Caco-2 (cell line): ENCODE measurements at regions not wholly inside any gene's neighbourhood (a gene's known extent, or its start where the extent isn't known, plus 50 kb on each side); places are given as distances from the start of the nearest gene placed in this dataset.

Experiments used
- BruUV-seq: library from RNA; stranded (reverse); fragments of 400-500 nt; replicated peaks from 2 replicates; lab custom pipeline; 2021; lab: Mats Ljungman, UMichigan
- CTCF ChIA-PET: fragments of 300-600 bp; sonication (Branson Sonifier 250); formaldehyde crosslinking; loops from one replicate; lab custom pipeline; 2022; ENCODE audit warnings: antibody characterized with exemption; lab: Charles Lee
- POLR2A ChIA-PET: fragments of 300-600 bp; sonication (Branson Sonifier 250); formaldehyde crosslinking; loops from one replicate; lab custom pipeline; 2022; ENCODE audit warnings: antibody characterized with exemption; lab: Charles Lee
- DNase-seq, 2 experiments: peaks; one replicate each; pipeline versions ENCODE4 v3.0.0 to v3.0.0-alpha.2; 2020 to 2022
- H3K27me3 ChIP-seq: replicated peaks from 2 replicates; pipeline ENCODE4 v1.6.0; 2011; ENCODE audit warnings: low read length; ENCODE audit not compliant: control insufficient read depth, insufficient read depth
- H3K36me3 ChIP-seq: 2 replicates; pipeline ENCODE4 v1.5.1; 2011; ENCODE audit warnings: low read length; ENCODE audit not compliant: control insufficient read depth, insufficient read depth
- H3K4me1 ChIP-seq: fragments of 250-450 bp; sonication (Bioruptor Pico); 2 replicates; pipeline ENCODE4 v1.5.1; 2020; ENCODE audit warnings: mild to moderate bottlenecking
- H3K4me3 ChIP-seq: 2 replicates; pipeline ENCODE4 v1.5.1; 2011; ENCODE audit warnings: low read depth, mild to moderate bottlenecking, control low read depth, low read length
- H3K9me3 ChIP-seq: fragments of 250-450 bp; sonication (Bioruptor Pico); 2 replicates; pipeline ENCODE4 v1.5.1; 2020; ENCODE audit warnings: mild to moderate bottlenecking, moderate library complexity
- H3K27ac Mint-ChIP-seq: one replicate; pipeline ENCODE4 v1.8.0; 2022; ENCODE audit warnings: mixed read lengths; ENCODE audit not compliant: unreplicated experiment
- H3K27me3 Mint-ChIP-seq: one replicate; pipeline ENCODE4 v1.8.0; 2022; ENCODE audit warnings: mixed read lengths; ENCODE audit not compliant: insufficient read depth, unreplicated experiment
- H3K36me3 Mint-ChIP-seq: one replicate; pipeline ENCODE4 v1.8.0; 2022; ENCODE audit warnings: mild to moderate bottlenecking, mixed read lengths; ENCODE audit not compliant: insufficient read depth, unreplicated experiment
- H3K4me1 Mint-ChIP-seq: one replicate; pipeline ENCODE4 v1.8.0; 2022; ENCODE audit warnings: low read depth, mixed read lengths; ENCODE audit not compliant: unreplicated experiment
- H3K4me3 Mint-ChIP-seq: one replicate; pipeline ENCODE4 v1.8.0; 2022; ENCODE audit warnings: mild to moderate bottlenecking, moderate library complexity, mixed read lengths; ENCODE audit not compliant: unreplicated experiment
- H3K9me3 Mint-ChIP-seq: one replicate; pipeline ENCODE4 v1.8.0; 2022; ENCODE audit warnings: mixed read lengths; ENCODE audit not compliant: unreplicated experiment
- intact Hi-C: fragments of 100-400 bp; cut with micrococcal nuclease; formaldehyde crosslinking; loops from one replicate; pipeline ENCODE4 v1.10.0; 2022; ENCODE audit not compliant: unreplicated experiment
- TF ChIP-seq, protein P1 (sequence below), 2 experiments: fragments of 200-600 bp in 1 of 2; IDR thresholded peaks; 1 replicate in 1 of 2; 2 replicates in 1 of 2; pipeline versions ENCODE4 v1.5.1 to v1.8.0; 2011 to 2022; ENCODE audit warnings: antibody characterized with exemption in 1 of 2, control low read depth in 1 of 2, inconsistent platforms in 1 of 2, low read depth in 1 of 2, low read length in 1 of 2, mild to moderate bottlenecking in 1 of 2, moderate library complexity in 1 of 2; ENCODE audit not compliant: insufficient read depth in 1 of 2, severe bottlenecking in 1 of 2, unreplicated experiment in 1 of 2

DNA sequence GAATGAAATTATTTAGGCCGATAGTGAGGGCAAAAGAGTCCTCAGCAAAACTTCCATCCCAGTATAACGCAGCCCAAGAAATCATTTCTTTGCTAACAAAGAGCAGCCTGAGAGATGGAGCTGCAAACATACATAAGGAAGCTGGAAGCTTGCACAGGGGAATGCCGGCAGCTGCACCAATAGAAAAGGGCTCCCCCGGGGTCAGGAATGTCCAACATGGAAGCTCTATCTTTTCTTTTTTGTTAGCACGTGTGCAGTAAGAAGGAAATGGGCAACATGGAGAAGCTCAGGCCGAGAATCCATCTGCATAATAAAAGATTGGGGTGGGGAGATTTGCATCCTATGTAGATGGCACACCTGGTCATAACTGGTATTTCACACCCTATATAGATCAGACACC lies 1363.5 kb upstream of the PCDH20 start:
- H3K27me3 Mint-ChIP-seq = peaks cover 5% of the 10 kb centered on the region
- POLR2A ChIA-PET = no interaction called here
- no peaks in the 10 kb centered on the region for H3K4me1 Mint-ChIP-seq
- Histone ChIP-seq H3K4me3 (no peak overlapping the region), H3K27me3 (no peaks in the 10 kb centered on the region), H3K9me3 (no peaks in the 10 kb centered on the region), H3K36me3 (no peaks in the 10 kb centered on the region), H3K4me1 (no peaks in the 10 kb centered on the region; the same call in 1 of the 2 replicates)
- no TSS peak for BruUV-seq
- TF ChIP-seq, protein P1, sequence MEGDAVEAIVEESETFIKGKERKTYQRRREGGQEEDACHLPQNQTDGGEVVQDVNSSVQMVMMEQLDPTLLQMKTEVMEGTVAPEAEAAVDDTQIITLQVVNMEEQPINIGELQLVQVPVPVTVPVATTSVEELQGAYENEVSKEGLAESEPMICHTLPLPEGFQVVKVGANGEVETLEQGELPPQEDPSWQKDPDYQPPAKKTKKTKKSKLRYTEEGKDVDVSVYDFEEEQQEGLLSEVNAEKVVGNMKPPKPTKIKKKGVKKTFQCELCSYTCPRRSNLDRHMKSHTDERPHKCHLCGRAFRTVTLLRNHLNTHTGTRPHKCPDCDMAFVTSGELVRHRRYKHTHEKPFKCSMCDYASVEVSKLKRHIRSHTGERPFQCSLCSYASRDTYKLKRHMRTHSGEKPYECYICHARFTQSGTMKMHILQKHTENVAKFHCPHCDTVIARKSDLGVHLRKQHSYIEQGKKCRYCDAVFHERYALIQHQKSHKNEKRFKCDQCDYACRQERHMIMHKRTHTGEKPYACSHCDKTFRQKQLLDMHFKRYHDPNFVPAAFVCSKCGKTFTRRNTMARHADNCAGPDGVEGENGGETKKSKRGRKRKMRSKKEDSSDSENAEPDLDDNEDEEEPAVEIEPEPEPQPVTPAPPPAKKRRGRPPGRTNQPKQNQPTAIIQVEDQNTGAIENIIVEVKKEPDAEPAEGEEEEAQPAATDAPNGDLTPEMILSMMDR (IDR thresholded peaks at IDR 0.05; ENCODE audit: insufficient read depth in 1 of 2, low read depth in 1 of 2, low read length in 1 of 2, severe bottlenecking in 1 of 2, unreplicated experiment in 1 of 2) = no peak
- intact Hi-C loops = no loop called here
- no peak overlapping the region for H3K27ac Mint-ChIP-seq
- H3K36me3 Mint-ChIP-seq = no peaks in the 10 kb centered on the region
- H3K4me3 Mint-ChIP-seq = no peak overlapping the region
- CTCF ChIA-PET = no interaction called here
- no peaks in the 10 kb centered on the region for H3K9me3 Mint-ChIP-seq
- DNase-seq = no peak

DNA sequence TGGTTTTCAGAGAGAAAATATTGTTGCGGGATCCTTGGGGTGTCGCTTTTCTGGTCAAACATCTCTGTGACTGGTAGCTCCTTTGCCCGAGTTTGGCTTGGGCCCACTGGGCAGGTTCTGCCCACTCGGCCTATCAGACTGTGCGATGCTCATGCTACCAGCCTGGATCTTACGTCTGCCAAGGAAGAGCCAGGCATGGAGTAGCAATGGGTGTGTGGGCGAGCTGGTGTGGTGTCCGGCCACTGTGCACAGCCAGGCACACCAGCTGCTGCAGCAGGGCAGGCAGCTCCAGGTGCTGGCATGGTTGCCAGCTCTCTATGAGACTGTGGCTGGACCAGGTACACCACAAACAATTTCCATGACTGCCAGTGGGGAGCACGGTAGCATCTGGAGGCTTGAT lies 1351.8 kb upstream of the PCDH20 start:
- H3K36me3 Mint-ChIP-seq = no peaks in the 10 kb centered on the region
- no peak overlapping the region for H3K4me3 Mint-ChIP-seq
- H3K36me3 ChIP-seq = no peaks in the 10 kb centered on the region
- BruUV-seq = no TSS peak
- no peaks in the 10 kb centered on the region for H3K27me3 Mint-ChIP-seq
- H3K27ac Mint-ChIP-seq = no peak overlapping the region
- intact Hi-C loops = no loop called here
- H3K9me3 Mint-ChIP-seq = no peaks in the 10 kb centered on the region
- ChIA-PET CTCF (no interaction called here), POLR2A (no interaction called here)
- no peak for DNase-seq
- H3K4me1 ChIP-seq = no peaks in the 10 kb centered on the region
- TF ChIP-seq, protein P1 (IDR thresholded peaks at IDR 0.05; ENCODE audit: insufficient read depth in 1 of 2, low read depth in 1 of 2, low read length in 1 of 2, severe bottlenecking in 1 of 2, unreplicated experiment in 1 of 2) = no peak
- H3K4me3 ChIP-seq = no peak overlapping the region
- no peaks in the 10 kb centered on the region for H3K4me1 Mint-ChIP-seq
- H3K9me3 ChIP-seq = no peaks in the 10 kb centered on the region
- H3K27me3 ChIP-seq = no peaks in the 10 kb centered on the region

DNA sequence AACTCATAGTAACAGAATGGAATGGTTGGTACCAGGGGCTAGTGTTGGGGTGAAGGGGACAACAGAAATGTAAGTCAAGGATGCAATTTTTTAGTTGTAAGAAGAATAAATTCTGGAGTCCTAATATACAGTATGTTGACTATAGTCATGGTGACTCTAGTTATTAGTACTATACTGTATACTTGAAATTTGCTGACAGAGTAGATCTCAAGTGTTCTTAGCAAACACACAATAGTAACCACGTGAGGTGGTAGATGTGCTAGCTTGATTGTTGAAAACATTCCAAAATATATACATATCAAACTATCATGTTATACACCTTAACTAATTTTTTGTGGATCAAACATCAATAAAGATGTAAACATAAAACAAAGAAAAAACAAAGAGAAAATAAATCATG lies 1345.1 kb upstream of the PCDH20 start:
- Mint-ChIP-seq H3K4me1 (no peaks in the 10 kb centered on the region), H3K36me3 (no peaks in the 10 kb centered on the region), H3K27me3 (no peaks in the 10 kb centered on the region), H3K27ac (no peak overlapping the region), H3K4me3 (no peak overlapping the region), H3K9me3 (no peaks in the 10 kb centered on the region)
- no peak overlapping the region for H3K4me3 ChIP-seq
- POLR2A ChIA-PET = no interaction called here
- H3K27me3 ChIP-seq = no peaks in the 10 kb centered on the region
- no TSS peak for BruUV-seq
- intact Hi-C loops = no loop called here
- CTCF ChIA-PET = no interaction called here
- H3K36me3 ChIP-seq = no peaks in the 10 kb centered on the region
- TF ChIP-seq, protein P1 (IDR thresholded peaks at IDR 0.05; ENCODE audit: insufficient read depth in 1 of 2, low read depth in 1 of 2, low read length in 1 of 2, severe bottlenecking in 1 of 2, unreplicated experiment in 1 of 2) = no peak
- no peaks in the 10 kb centered on the region for H3K4me1 ChIP-seq
- no peak for DNase-seq
- H3K9me3 ChIP-seq = no peaks in the 10 kb centered on the region
